Mesendoderm (in vitro differentiated cells): ENCODE measurements at regions not wholly inside any gene's neighbourhood (a gene's known extent, or its start where the extent isn't known, plus 50 kb on each side); places are given as distances from the start of the nearest gene placed in this dataset.

Experiments used
- DNase-seq: peaks from one replicate; pipeline ENCODE4 v3.0.0; 2013
- H2AK5ac ChIP-seq: 2 replicates; pipeline ENCODE4 v1.6.1; 2013; ENCODE audit warnings: low read length, inconsistent platforms
- H2BK120ac ChIP-seq: 2 replicates; pipeline ENCODE4 v1.6.1; 2013; ENCODE audit warnings: low read depth, mild to moderate bottlenecking, low read length, moderate library complexity, mixed read lengths
- H2BK15ac ChIP-seq: replicated peaks from 2 replicates; pipeline ENCODE4 v1.6.1; 2013; ENCODE audit warnings: low read depth, mild to moderate bottlenecking, moderate library complexity
- H2BK5ac ChIP-seq: 2 replicates; pipeline ENCODE4 v1.6.1; 2013; ENCODE audit warnings: low read length, inconsistent platforms
- H3K18ac ChIP-seq: 2 replicates; pipeline ENCODE4 v1.6.1; 2013; ENCODE audit warnings: mild to moderate bottlenecking, low read length, mixed read lengths
- H3K23ac ChIP-seq: one replicate; pipeline ENCODE4 v1.6.1; 2013; ENCODE audit warnings: low read length
- H3K27ac ChIP-seq: 2 replicates; pipeline ENCODE4 v1.5.1; 2013; ENCODE audit warnings: low read depth, mild to moderate bottlenecking, inconsistent platforms, low read length, moderate library complexity
- H3K27me3 ChIP-seq: 2 replicates; pipeline ENCODE4 v1.6.1; 2013; ENCODE audit warnings: low read length, control low read depth, mild to moderate bottlenecking, inconsistent platforms; ENCODE audit not compliant: insufficient read depth, poor library complexity
- H3K36me3 ChIP-seq: 2 replicates; pipeline ENCODE4 v1.6.1; 2013; ENCODE audit warnings: low read length, inconsistent platforms; ENCODE audit not compliant: control insufficient read depth, insufficient read depth
- H3K4ac ChIP-seq: one replicate; pipeline ENCODE4 v1.6.1; 2013; ENCODE audit warnings: low read depth, mild to moderate bottlenecking, low read length, moderate library complexity
- H3K4me1 ChIP-seq: 2 replicates; pipeline ENCODE4 v1.6.1; 2013; ENCODE audit warnings: low read depth, low read length, inconsistent platforms; ENCODE audit not compliant: control insufficient read depth
- H3K4me2 ChIP-seq: 2 replicates; pipeline ENCODE4 v1.6.1; 2013; ENCODE audit warnings: low read length
- H3K4me3 ChIP-seq: 2 replicates; pipeline ENCODE4 v1.5.1; 2013; ENCODE audit warnings: mild to moderate bottlenecking, low read length
- H3K56ac ChIP-seq: one replicate; pipeline ENCODE4 v1.6.1; 2013; ENCODE audit warnings: low read length
- H3K79me1 ChIP-seq: 2 replicates; pipeline ENCODE4 v1.6.1; 2013; ENCODE audit warnings: low read length, inconsistent platforms
- H3K79me2 ChIP-seq: 2 replicates; pipeline ENCODE4 v1.6.1; 2013; ENCODE audit warnings: mild to moderate bottlenecking, low read length; ENCODE audit not compliant: control insufficient read depth, insufficient read depth
- H3K9ac ChIP-seq: 2 replicates; pipeline ENCODE4 v1.6.1; 2013; ENCODE audit warnings: low read length, inconsistent platforms
- H4K5ac ChIP-seq: one replicate; pipeline ENCODE4 v1.6.1; 2013; ENCODE audit warnings: low read length
- H4K8ac ChIP-seq: one replicate; pipeline ENCODE4 v1.6.1; 2013; ENCODE audit warnings: low read depth, mild to moderate bottlenecking, control low read depth, low read length, moderate library complexity
- WGBS: extraction: QIAGEN DNeasy Blood & Tissue Kit; methylation state at CpG from one replicate; pipeline ENCODE4 v1.1.7; 2013; ENCODE audit warnings: low lambda C conversion rate, missing lambda C conversion rate; ENCODE audit not compliant: insufficient coverage; ENCODE audit errors: extremely low coverage; 5-methylcytosine and 5-hydroxymethylcytosine counted together

DNA sequence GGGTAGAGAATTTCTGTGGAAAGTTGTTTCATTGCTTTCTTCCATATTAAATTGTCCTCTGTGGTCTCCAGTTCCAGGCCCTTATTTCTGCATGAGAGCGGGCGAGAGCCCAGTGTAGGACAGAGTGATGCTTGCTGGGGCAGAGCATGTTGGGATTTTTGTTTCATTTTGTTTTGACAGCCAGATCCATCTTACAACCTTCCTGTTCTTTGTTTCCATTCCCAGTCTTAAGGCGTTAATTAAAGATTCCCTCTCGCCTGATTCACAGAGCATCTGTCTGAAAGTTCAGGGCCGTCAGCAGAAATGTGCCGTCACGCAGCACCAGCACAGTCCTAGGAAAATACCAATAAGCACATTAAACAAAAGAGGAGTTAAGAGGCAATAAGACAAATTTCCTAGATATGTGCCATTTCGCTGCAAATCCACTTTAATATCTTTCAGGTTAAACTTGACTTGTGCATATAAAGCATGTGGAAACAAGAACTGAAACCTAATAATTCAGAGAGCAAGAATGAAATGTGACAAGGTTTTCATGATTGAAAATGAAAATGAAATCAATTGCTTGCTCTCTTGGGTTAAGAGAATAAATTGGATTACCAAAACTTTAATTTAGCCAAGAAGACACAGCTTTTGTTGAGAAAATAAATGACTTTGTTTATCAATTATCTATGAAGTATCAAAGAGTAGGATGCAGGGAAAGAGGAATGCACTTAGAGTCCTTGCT lies 210.7 kb upstream of the SLC10A2 start:
- Histone ChIP-seq H3K9ac (no peak overlapping the region), H2BK120ac (no peak overlapping the region), H2BK15ac (no peak overlapping the region), H4K5ac (no peak overlapping the region), H3K27me3 (no peaks in the 10 kb centered on the region), H3K36me3 (no peaks in the 10 kb centered on the region), H3K79me2 (no peaks in the 10 kb centered on the region), H3K27ac (no peak overlapping the region), H4K8ac (no peak overlapping the region), H3K4me3 (no peak overlapping the region), H3K79me1 (no peaks in the 10 kb centered on the region), H3K56ac (no peak overlapping the region), H3K4me2 (no peak overlapping the region), H2BK5ac (no peak overlapping the region), H3K18ac (no peak overlapping the region), H3K4ac (no peak overlapping the region), H2AK5ac (no peak overlapping the region), H3K4me1 (peaks cover 2% of the 10 kb centered on the region), H3K23ac (no peak overlapping the region)
- DNase-seq = no peak
- no CpG with 5 or more reads among the region's 8 CpGs for WGBS

DNA sequence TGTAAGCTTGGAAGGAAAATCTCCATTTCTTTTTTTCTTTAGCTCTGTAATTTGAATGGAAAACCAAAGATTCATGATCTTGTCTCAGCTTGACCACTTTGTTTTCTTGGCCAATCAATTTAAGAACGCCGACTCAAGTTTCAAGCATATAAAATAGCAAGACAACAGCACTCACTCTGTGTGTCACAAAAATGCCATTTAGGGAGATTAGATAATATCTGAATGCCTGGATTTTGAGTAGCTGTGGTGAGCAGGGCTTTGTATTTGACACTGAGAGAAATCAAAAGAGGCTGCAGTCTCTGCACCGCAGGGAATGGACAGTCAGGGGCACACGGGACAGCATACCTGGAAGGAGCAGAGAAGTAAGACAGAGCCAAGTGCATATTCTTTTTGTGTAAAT lies 209.5 kb upstream of the SLC10A2 start:
- no peaks in the 10 kb centered on the region for H3K36me3 ChIP-seq
- H3K27ac ChIP-seq = no peak overlapping the region
- no peak overlapping the region for H3K18ac ChIP-seq
- no peak overlapping the region for H3K9ac ChIP-seq
- H3K4me2 ChIP-seq = no peak overlapping the region
- no peak overlapping the region for H2BK5ac ChIP-seq
- H4K8ac ChIP-seq = no peak overlapping the region
- no peak overlapping the region for H3K4ac ChIP-seq
- H4K5ac ChIP-seq = no peak overlapping the region
- no peaks in the 10 kb centered on the region for H3K79me1 ChIP-seq
- H2BK15ac ChIP-seq = no peak overlapping the region
- no peak overlapping the region for H3K4me3 ChIP-seq
- no peak overlapping the region for H3K56ac ChIP-seq
- no peak overlapping the region for H2BK120ac ChIP-seq
- WGBS = no CpG with 5 or more reads among the region's 4 CpGs
- no peak for DNase-seq
- H3K4me1 ChIP-seq = no peaks in the 10 kb centered on the region
- H3K23ac ChIP-seq = no peak overlapping the region
- no peaks in the 10 kb centered on the region for H3K79me2 ChIP-seq
- H3K27me3 ChIP-seq = no peaks in the 10 kb centered on the region
- H2AK5ac ChIP-seq = no peak overlapping the region

DNA sequence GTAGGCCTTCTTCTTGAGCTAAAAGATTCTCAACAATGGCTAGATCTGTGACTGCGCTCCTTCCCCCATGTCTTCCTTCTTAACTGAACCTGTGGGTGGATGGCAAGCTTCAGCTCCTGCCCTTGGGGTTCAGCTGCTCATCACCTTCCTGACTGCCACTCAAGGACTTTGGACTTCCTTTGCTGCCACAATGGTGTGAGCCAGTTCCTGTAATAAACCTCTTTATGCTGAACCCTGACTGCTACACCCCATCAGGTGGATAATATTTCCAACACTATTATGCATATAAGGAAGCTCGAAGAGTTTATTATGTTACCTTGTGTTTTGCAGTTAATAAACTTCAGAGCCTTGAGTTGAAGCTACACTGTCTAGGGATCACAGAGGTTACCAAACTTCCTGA lies 208.9 kb upstream of the SLC10A2 start:
- Histone ChIP-seq H3K4me1 (no peaks in the 10 kb centered on the region), H3K27me3 (no peaks in the 10 kb centered on the region), H3K79me1 (no peaks in the 10 kb centered on the region), H3K4me2 (no peak overlapping the region), H3K4ac (no peak overlapping the region), H2BK15ac (no peak overlapping the region), H4K5ac (no peak overlapping the region), H2BK120ac (no peak overlapping the region), H3K9ac (no peak overlapping the region), H3K56ac (no peak overlapping the region), H3K36me3 (no peaks in the 10 kb centered on the region), H3K79me2 (no peaks in the 10 kb centered on the region), H3K23ac (no peak overlapping the region), H2AK5ac (no peak overlapping the region), H3K18ac (no peak overlapping the region), H3K27ac (no peak overlapping the region), H3K4me3 (no peak overlapping the region), H4K8ac (no peak overlapping the region), H2BK5ac (no peak overlapping the region)
- WGBS = no CpG with 5 or more reads among the region's 2 CpGs
- no peak for DNase-seq

DNA sequence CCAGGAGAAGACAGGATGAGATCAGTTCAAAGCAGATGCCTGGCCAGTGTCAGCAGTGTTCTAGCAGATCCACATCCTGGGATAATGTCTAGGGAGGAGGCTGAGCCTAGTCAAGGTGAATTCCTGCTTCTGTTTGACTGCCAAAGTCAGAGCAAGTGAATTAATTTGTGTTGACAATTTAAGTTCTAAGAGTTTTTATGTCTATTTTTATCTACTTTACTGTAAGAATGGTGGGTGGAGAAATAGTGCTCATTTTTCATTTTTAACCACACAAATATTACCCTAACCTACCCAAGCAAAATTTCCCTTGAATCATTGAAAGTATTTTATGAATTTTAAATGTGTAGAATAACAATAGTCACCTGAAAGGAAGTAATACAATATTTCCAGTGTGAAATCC lies 207.6 kb upstream of the SLC10A2 start:
- H3K27me3 ChIP-seq = no peaks in the 10 kb centered on the region
- H3K4ac ChIP-seq = no peak overlapping the region
- no peaks in the 10 kb centered on the region for H3K79me1 ChIP-seq
- no peaks in the 10 kb centered on the region for H3K4me1 ChIP-seq
- H2AK5ac ChIP-seq = no peak overlapping the region
- H3K79me2 ChIP-seq = no peaks in the 10 kb centered on the region
- no peak overlapping the region for H3K23ac ChIP-seq
- no peak overlapping the region for H3K4me2 ChIP-seq
- no peak overlapping the region for H3K18ac ChIP-seq
- no peak overlapping the region for H3K56ac ChIP-seq
- no peak overlapping the region for H4K8ac ChIP-seq
- H2BK15ac ChIP-seq = no peak overlapping the region
- no peak overlapping the region for H2BK5ac ChIP-seq
- H3K27ac ChIP-seq = no peak overlapping the region
- no peak overlapping the region for H3K4me3 ChIP-seq
- no peaks in the 10 kb centered on the region for H3K36me3 ChIP-seq
- no peak overlapping the region for H4K5ac ChIP-seq
- DNase-seq = no peak
- no peak overlapping the region for H2BK120ac ChIP-seq
- H3K9ac ChIP-seq = no peak overlapping the region

DNA sequence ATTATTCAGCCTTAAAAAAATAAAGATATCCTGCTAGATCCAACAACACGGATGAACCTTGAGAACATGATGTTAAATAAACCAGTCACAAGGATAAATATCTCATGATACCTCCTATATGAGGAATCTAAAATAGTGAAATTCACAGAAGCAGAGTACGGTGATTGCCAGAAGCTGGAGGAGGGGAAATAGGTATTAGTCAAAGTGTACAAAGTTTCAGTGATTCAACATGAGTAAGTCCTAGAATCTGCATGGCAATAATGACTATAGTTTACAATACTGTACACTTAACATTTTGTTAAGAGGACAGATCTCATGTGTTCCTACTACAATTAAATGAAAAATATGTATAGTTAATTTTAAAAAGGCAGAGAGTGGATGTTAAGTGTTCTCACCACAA lies 206.6 kb upstream of the SLC10A2 start:
- no peak overlapping the region for H2BK5ac ChIP-seq
- H2BK15ac ChIP-seq = no peak overlapping the region
- DNase-seq = no peak
- no peak overlapping the region for H3K18ac ChIP-seq
- no peak overlapping the region for H3K4ac ChIP-seq
- whole genome bisulfite sequencing = no CpG with 5 or more reads among the region's 2 CpGs
- H3K27ac ChIP-seq = no peak overlapping the region
- H3K27me3 ChIP-seq = no peaks in the 10 kb centered on the region
- no peak overlapping the region for H4K8ac ChIP-seq
- no peak overlapping the region for H3K23ac ChIP-seq
- no peaks in the 10 kb centered on the region for H3K36me3 ChIP-seq
- H3K79me1 ChIP-seq = no peaks in the 10 kb centered on the region
- no peaks in the 10 kb centered on the region for H3K79me2 ChIP-seq
- H3K9ac ChIP-seq = no peak overlapping the region
- H3K4me1 ChIP-seq = no peaks in the 10 kb centered on the region
- no peak overlapping the region for H2BK120ac ChIP-seq
- H2AK5ac ChIP-seq = no peak overlapping the region
- no peak overlapping the region for H3K4me2 ChIP-seq
- H4K5ac ChIP-seq = no peak overlapping the region
- H3K4me3 ChIP-seq = no peak overlapping the region
- H3K56ac ChIP-seq = no peak overlapping the region

DNA sequence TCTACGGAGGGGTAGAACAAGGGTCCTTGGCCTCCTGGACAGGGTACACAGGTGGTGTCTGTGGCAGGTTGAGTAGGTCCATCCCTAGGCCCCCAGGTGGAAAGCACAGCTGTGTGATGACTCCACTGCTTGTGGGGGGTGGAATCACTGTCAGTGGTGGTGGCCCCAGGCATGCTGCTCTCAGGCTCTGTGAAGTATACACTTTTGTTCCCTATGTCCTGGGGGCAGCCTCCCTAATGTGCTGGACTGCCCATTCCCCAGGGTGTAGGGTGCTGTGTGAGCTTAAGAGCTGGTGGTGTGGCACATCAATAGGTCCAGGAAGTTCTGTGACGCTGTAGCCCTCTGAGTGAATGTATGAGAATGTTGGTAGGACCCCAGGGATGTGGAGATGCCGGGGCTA lies 197.2 kb upstream of the SLC10A2 start:
- Histone ChIP-seq H3K23ac (no peak overlapping the region), H3K18ac (no peak overlapping the region), H3K4ac (no peak overlapping the region), H3K4me2 (no peak overlapping the region), H2BK5ac (no peak overlapping the region), H3K27ac (no peak overlapping the region), H4K8ac (no peak overlapping the region), H3K27me3 (no peaks in the 10 kb centered on the region), H3K36me3 (no peaks in the 10 kb centered on the region), H3K56ac (no peak overlapping the region), H2BK15ac (no peak overlapping the region), H3K9ac (no peak overlapping the region), H3K4me1 (no peaks in the 10 kb centered on the region), H3K4me3 (no peak overlapping the region), H2BK120ac (no peak overlapping the region), H3K79me1 (no peaks in the 10 kb centered on the region), H4K5ac (no peak overlapping the region), H2AK5ac (no peak overlapping the region), H3K79me2 (no peaks in the 10 kb centered on the region)
- no peak for DNase-seq
- WGBS = no CpG with 5 or more reads among the region's 3 CpGs
